ENCODE measurements at regions not wholly inside any gene's neighbourhood (a gene's known extent, or its start where the extent isn't known, plus 50 kb on each side); places are given as distances from the start of the nearest gene placed in this dataset.

DNA sequence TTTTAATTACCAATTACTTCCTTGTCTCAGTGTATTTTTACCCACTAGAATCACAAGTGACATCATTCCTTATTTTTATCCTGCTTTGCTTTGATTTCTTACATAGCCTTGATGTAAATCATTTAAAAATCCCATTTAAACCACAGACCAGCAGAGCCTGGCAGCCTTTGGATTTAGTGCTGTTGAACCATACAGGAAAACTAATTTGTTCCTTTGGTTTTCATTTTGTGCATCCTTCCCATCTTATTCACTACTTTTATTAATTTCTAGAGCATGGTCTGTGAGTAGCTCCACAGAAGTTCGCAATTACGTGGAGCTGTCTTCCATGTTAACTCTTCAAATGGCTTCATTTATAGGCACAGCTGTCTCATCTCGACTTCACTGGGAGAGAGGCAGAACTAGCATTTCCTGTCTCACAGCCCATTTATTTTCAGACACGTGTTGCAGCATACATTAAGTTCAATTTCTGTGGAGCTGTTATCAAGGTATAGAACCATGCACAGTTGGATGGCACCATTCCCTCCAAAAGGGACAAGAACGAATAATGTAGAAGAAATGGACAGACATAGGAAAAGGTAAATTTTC lies 235.3 kb downstream of the MRPL39 start:
- DNase-seq, result no peak

DNA sequence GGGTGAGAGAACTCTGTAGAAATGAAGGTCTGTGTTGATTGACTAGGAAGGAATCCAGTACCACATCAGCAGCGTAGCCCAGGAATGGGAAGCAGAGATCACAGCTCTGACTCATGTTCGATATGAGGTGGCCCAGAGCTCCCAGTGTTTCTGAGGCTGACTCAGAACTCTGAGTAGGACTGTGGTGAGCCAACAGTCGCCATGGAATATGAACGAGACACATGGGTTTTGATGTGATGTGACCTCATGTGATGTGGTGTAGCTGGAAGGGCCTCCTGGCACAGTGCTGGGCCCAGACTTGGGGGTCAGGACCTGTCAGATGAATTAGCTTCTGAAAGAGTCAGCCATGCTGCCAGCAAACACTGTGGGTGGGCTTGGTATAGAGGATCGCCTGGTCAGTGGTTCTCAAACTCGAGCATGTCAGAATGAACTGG lies 237.0 kb downstream of the MRPL39 start:
- no peak for DNase-seq

DNA sequence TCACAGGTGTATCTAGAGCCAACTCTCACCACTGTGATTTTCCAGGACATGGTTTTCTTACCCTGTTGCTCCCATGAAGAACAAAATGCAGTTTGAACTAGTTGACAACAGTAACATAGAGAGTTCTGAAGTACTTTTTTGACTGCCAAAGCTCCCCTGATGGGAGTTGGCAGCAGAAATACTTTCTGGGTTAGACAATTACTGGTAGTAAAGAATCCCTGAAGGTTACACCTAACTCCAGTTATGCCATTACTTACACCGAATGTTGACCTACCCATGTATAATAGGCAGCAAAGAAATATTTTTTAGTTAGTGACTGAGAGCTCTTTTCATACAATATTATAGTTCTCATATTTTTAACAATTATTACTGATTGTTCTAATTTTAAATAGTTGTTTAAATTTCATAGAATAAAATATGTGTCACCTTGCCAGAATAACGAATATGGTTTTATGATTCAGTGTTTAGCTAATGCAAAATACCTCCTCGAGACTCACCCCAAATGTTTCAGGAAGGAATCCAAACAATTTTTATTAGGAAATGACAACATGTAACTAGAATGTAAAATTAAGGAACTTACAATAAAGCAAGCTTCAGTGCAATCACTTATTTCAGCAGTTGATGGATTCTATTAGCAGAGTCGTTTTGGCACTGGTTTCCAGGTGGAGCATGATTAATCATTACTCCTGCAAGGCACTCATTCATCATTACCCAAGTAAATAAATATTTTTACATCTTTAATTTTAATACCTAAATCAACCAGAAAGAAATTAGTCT lies 237.6 kb downstream of the MRPL39 start:
- no peak for DNase-seq

DNA sequence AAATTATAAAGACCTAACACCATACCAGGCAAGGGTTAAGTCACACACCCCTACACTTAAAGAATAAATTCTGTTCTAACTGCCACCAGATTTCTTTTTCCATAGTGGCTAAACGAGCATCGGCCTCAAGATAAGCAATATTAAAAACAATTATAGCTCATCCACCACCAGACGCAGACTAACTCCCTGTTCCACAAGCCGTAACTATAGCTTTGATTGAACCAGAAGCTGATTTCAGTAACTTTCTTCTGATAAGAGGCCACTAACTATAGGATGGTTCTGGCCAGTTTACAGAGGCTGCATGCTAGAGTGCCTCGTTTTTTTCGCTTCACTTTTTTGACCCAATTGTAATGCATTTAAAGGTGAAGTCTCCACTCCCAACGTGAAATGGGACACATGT lies 238.8 kb downstream of the MRPL39 start:
- DNase-seq, result no peak

DNA sequence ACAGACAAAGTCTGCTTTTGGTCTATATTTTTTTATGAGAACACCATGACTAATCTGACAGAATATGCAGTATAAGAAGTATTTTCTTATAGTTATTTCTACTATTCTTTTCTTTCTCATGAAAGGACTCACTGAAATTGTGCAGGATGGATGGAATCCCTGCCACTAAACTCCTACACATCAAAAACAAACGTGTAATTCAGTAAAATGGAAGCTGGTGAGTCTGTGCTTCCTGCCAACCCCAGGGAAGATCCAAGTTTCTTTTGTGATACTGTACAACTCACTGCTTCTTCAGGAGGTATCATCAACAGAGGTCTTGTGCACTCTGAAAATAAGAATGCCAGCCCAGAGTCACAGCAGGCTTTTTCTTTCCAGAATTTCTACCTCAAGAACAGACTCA lies 241.2 kb downstream of the MRPL39 start:
- no peak for DNase-seq

DNA sequence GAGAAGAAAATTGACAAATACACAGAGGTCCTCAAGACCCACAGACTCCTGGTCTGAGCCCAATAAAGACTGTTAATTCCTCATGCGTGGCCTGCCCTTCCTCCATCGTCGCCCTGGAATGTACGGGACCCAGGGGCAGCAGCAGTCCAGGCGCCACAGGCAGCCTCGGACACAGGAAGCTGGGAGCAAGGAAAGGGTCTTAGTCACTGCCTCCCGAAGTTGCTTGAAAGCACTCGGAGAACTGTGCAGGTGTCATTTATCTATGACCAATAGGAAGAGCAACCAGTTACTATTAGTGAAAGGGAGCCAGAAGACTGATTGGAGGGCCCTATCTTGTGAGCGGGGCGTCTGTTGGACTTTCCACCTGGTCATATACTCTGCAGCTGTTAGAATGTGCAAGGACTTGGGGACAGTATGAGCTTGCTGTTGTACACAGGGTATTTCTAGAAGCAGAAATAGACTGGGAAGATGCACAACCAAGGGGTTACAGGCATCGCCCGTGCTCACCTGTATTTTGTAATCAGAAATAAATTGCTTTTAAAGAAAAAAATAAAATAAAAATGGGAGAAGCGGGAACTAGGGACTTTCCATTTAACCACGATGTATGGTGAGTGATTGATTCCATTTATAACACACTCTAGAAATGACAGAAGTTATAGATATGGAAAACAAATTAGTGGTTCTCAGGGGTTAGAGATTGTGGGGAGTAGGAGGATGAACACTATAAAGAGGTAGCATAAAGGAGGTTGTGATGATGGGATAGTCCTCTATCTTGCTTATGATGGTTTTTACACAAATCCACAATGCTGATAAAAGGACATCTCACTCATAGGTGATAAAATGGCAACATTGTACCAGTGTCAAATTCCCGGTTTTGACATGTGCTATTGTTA lies 244.7 kb downstream of the MRPL39 start:
- no peak for DNase-seq

DNA sequence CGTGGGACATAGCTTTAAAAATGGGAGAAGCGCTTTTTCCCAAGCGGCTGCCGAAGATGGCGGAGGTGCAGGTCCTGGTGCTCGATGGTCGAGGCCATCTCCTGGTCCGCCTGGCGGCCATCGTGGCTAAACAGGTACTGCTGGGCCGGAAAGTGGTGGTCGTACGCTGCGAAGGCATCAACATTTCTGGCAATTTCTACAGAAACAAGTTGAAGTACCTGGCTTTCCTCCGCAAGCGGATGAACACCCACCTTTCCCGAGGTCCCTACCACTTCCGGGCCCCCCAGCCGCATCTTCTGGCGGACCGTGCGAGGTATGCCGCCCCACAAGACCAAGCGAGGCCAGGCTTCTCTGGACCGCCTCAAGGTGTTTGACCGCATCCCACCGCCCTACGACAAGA lies 245.5 kb downstream of the MRPL39 start:
- no peak for DNase-seq

DNA sequence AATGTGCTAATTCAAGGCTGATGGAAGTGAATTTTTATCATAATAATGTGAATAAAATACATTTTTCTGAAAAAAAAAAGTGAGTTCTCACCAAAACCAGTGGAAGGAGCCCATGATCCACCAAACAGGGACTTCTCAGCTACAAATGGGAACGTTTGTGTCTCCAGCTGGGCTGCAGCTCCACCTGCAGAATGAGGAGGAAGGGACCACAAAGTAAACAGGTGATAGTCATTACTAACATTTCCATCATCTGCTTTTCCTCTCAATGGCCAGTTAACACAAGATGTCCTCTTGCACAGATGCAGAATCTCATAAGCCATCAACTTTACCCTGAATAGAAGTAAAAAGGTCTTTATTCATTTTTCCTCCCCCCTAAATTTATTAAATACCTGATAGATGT lies 246.2 kb downstream of the MRPL39 start:
- DNase-seq, result no peak

DNA sequence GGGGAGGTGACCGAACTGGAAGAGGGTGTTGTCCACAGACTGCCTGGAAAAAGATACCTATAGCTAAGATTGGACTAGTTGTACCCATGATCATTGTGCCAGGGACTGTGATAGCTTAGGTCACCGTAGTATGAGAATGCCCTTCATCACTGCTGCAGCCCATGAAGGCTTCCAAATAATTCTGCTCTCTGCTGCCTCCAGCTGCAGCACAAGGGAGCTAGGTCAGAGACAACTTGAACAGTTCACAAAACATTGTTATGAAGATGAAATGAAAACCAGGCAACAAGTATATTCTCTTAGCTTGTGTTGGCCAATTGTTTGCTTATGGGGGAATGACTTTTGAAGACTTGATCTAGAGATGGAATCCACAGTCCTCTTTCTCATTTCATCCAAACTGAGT lies 246.7 kb downstream of the MRPL39 start:
- no peak for DNase-seq

DNA sequence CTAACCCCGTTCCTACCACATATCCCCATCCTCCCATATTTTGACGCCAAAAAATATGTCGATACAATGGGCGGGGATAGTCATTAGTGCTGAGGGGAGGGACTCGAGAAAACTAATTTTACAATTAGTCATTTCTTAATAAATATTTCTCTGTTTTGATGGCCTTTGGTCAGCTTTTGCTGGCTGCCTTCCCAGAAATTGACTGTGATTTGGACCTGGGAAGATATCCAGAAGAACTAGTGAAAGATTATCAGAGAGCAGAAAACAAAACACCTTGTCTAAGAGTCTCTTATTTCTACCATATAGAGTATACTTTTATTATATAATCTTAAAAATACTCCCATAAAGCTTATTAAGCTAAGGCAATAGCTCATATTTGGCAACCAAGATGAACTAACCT lies 247.6 kb downstream of the MRPL39 start:
- no peak for DNase-seq

DNA sequence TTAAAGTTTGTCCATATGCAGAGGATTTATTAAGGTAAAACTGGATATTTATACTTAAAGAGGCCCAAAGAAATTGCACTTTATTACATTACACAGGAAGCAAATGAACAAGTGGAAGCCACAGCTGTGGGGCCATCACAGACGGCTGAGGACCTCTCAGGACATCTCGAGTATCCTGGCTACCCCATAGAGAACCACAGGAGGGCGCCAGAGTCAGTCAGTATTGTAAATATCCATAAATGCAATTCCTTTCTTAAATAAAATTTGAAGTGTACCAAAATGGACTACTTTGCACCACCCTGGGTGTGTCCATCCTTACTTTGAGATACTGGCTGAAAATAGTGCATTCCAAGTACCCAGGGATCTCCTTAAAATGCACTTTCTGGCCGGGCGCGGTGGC lies 257.2 kb downstream of the MRPL39 start:
- no peak for DNase-seq

DNA sequence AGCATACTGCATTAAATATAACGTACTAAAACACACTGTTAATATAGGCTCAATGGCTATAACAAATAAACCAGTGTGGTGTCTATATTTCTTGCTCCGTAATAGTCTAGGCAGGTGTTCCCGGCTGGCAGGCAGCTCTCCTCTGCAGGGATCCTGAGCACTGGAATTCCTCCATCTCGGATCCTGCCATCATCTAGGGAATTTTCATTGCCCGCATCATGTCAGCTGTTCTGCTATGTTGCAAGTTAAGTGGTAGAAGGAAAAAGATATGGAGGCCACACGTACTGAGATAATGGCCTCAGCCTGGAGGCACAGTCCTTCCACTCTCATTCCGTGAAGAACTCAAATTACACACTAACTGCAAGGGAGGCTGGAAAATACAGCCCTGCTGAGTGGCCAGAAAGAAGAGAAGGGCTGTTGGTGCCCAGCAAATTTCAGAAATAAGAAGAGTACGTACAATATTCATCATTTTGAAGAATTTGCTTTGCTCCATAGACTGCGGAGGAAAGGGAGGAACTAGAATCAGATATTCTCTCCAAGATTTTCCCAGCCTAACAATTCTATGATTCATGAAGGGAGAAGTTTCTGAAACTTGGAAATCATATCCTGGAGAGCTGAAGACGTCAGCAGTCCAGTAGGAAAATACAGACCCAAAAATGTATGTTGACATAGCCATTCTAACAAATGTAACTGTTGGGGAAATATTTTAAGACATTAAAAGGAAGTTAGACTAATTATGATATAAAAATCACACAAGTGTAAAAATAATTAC lies 263.3 kb downstream of the MRPL39 start:
- DNase-seq, result no peak

DNA sequence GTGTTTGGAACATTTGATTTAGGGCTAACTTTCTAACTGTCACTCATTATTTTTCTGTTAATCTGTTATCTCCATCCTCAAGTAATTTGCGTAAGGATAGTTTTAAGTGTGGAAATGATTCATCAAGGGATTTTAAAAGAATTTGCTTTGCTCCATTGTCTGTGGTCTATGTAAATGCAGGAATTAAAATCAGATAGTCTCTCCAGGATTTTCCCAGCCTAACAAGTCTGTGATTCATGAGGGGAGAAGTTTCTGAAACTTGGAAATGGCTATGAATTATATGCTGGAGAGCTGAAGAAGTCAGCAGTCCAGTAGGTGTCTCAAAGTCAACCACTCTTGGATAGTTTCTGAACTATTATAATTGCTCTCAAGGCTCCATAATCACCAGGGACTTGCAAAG lies 264.5 kb downstream of the MRPL39 start:
- DNase-seq, result no peak

DNA sequence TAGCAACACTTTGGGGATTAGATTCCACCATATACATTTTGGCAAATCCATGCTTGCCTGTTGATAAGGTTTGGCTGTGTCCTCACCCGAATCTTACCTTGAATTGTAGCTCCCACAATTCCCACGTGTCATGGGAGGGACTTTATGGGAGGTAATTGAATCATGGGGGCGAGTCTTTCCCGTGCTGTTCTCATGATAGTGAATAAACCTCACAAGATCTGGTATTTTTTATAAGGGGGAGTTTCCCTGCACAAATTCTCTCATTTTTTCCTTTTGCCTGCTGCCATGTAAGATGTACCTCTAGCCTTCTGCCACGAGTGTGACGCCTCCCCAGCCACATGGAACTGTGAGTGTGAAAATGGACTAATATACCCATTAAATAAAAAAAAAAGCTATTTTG lies 265.3 kb downstream of the MRPL39 start:
- DNase-seq, result no peak

DNA sequence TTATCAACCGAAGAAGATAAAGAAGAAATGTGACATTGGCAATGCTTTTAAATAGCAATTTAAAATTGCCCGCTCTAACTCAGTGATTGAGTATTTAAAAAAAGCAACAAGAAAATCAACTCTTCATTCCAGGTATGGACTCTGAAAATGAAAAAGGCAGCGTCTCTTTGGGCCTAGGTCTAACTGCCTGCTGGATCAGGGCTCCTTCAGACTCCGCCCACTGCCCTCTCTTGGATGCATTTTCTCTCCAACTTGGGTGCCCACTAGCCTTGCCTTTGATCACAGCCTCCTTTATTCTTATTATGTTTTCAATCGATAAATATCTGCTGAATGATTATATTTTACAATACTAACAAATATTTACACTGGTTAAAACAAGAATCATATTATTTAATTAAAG lies 268.9 kb downstream of the MRPL39 start:
- no peak for DNase-seq

DNA sequence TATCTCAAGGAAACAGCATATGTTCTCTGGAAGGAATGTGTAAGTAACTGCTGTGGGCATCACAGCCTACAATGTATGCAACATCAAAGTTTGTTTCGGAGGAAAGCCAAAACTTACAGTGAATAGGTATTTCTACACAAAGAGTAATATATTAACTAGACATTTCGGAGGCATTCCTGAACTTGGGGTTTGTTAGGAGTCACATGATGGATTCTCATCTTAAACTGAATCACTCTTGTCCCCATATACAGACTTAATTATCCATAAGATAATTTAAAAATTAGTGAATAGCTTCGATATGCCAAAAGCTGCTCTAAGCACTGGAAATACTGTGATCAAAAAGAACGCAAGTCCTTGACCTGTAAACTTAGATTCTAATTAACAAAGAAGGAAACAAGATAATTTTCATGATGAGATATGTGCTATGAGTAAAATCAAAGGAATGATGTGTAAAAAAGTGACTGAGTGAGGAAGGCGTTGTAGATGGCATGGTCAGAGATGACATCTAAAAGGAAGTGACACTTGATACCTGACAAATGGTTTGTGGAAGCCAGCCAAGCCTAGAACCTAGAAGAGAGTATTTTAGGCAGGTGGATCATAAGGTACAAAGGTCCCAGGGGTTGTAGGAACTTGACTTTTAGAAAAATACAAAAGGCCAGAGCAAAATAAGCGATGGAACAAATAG lies 273.1 kb downstream of the MRPL39 start:
- DNase-seq, result no peak

DNA sequence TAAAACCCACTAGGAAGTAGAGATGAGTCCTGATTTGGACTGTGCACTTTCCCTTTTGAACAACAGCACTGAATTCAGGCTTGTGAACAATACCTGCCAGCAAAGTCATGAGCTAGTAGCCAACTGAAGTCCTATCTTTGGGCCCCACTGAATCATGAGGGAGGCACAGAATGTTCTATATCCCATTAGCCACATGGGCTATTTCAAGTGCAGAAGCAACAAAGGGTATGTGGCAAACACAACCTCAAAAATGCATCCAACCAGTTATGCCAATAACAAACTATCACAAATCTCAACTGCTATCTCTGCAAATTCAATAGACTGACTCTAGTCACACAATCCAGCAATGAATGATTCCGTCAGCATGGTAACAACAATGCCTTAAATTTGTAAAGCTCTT lies 276.0 kb downstream of the MRPL39 start:
- no peak for DNase-seq

DNA sequence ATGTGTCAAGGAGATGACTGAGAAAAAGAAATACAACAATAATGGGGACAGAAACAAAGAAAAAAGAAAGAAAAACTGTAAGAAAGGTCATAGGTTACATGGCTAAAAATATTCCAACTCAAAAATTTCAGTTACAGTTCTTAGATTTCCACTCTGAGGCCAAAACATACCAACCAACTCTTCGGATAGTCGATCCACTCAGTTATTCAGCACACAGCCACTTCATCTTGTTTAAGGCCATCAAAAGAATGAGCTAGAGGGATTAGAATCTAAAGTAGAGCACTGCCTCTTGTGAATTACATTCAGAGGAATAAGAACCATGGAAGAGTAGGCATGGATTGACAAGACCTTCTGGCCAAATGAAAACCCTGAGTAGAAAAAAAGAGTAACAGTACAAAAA lies 277.0 kb downstream of the MRPL39 start:
- no peak for DNase-seq

DNA sequence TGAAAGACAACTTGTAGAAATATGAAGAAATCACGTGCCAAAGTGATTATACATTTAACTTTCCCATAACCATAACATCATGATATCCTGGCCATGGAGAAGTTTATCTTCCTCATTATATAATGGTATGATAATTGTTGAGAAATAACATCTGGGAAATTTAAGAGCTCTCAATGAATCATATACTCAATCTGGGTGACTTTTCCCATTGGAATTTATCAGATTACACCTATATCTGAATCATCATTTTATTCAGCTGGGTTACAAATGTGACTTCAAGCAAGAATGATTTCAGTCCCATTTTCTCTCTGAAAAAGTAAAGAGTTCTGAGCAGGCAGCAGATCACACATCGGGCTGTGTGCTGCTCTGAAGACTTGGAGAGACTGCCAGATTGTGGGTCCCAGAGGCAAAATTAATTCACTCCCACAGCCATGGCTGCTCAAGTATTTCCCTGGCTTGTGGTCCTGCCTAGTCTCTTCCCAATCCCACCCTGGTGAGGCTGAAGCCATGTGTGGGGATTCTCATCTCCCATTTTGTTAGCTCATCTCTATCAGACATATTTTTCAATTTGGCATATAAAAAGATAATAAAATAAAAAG lies 278.0 kb downstream of the MRPL39 start:
- no peak for DNase-seq

DNA sequence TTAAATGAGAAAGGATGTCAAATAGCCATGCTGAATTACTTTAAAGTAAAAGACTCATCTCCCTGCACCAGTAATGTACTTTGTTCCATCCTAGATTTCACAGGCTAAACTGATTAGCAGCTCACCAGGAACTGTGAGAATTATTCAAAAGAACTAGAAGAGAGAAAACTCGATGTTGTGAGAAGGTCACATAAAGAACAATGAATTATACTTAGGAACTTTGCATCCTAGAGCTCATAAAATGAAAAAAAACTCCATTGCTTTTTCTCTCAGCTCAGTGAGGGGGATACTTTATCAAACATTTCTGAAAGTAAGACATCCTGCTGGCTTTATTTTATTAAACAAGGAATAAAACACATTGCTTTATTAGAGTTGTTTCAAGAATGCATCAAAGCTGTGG lies 278.5 kb downstream of the MRPL39 start:
- DNase-seq, result no peak

DNA sequence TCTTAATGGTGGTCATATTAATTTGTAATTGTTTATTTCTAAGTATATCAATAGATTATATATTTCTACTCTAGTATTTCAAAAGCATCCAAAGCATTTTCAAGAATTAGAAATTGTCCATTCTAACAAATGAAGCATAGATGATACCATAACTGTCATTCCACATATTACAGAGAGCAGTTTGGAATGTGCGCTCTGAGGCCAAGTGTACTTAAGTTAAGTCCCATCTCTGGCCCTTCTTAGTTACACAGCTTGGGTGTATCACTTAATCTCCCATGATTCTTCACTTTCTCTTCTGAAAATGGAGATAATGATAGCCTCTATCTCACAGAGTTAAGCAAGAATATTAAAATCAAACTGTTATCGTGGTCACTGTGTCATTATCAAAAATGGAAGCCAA lies 281.1 kb downstream of the MRPL39 start:
- DNase-seq, result no peak

DNA sequence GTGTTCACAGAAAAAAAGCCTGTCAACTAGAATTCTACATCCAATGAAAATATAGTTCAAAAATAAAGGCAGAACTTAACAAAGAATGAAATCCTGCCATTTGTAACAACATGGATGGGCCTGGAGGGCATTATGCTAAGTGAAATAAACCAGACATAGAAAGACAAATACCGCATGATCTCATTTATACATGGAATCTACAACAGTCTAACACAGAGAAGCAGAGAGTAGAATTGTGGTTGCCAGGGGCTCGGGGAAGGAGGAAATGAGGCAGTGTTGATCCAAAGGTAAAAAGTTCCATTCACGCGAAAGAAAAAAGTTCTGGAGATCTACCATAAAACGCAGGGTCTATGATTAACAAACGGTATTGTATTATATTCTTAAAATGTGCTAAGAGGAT lies 282.6 kb downstream of the MRPL39 start:
- no peak for DNase-seq
